GM21619 (cell line): ENCODE measurements at regions not wholly inside any gene's neighbourhood (a gene's known extent, or its start where the extent isn't known, plus 50 kb on each side); places are given as distances from the start of the nearest gene placed in this dataset.
"Not testable (repeated sequence)": the region's sequence is repeated elsewhere in the genome, so short reads cannot be mapped to it uniquely, and the experiment has no call there.

Experiments used
- ATAC-seq: cut with Tn5 transposase; IDR thresholded peaks from one replicate; pipeline ENCODE4 v1.9.1; 2021; ENCODE audit not compliant: unreplicated experiment

- ATAC-seq, result no peak
Observed at GRCh38 chr19:28465371-28466086, 747.4 kb downstream of the UQCRFS1 start.

GRCh38 chr19:28463493-28464053 lies 749.4 kb downstream of the UQCRFS1 start:
- no peak for ATAC-seq

GRCh38 chr19:28457620-28458019 lies 755.3 kb downstream of the UQCRFS1 start:
- no peak for ATAC-seq

- no peak for ATAC-seq
Observed at GRCh38 chr19:28456708-28457320, 756.1 kb downstream of the UQCRFS1 start.

GRCh38 chr19:28456252-28456651 lies 756.7 kb downstream of the UQCRFS1 start:
- no peak for ATAC-seq

- ATAC-seq, result no peak
Observed at GRCh38 chr19:28454083-28454482, 758.9 kb downstream of the UQCRFS1 start.

GRCh38 chr19:28453420-28453819 lies 759.5 kb downstream of the UQCRFS1 start:
- no peak for ATAC-seq

- ATAC-seq, result no peak
Observed at GRCh38 chr19:28449803-28450202, 763.1 kb downstream of the UQCRFS1 start.

GRCh38 chr19:28446511-28446910 lies 766.4 kb downstream of the UQCRFS1 start:
- ATAC-seq, result no peak

GRCh38 chr19:28445826-28446225 lies 767.1 kb downstream of the UQCRFS1 start:
- no peak for ATAC-seq

- ATAC-seq, result no peak
Observed at GRCh38 chr19:28444362-28444761, 768.6 kb downstream of the UQCRFS1 start.

- ATAC-seq, result no peak
Observed at GRCh38 chr19:28443361-28443760, 769.6 kb downstream of the UQCRFS1 start.

GRCh38 chr19:28437390-28438346 lies 775.3 kb downstream of the UQCRFS1 start:
- no peak for ATAC-seq

GRCh38 chr19:28436320-28436719 lies 776.6 kb downstream of the UQCRFS1 start:
- ATAC-seq, result no peak

- ATAC-seq, result no peak
Observed at GRCh38 chr19:28435551-28436271, 777.2 kb downstream of the UQCRFS1 start.

- not testable (repeated sequence) for ATAC-seq
Observed at GRCh38 chr19:28434794-28435193, 778.2 kb downstream of the UQCRFS1 start.

GRCh38 chr19:28434365-28434764 lies 778.6 kb downstream of the UQCRFS1 start:
- ATAC-seq, result not testable (repeated sequence)

- not testable (repeated sequence) for ATAC-seq
Observed at GRCh38 chr19:28433166-28433565, 779.8 kb downstream of the UQCRFS1 start.

- ATAC-seq, result no peak
Observed at GRCh38 chr19:28430214-28430613, 782.7 kb downstream of the UQCRFS1 start.

GRCh38 chr19:28429356-28429755 lies 783.6 kb downstream of the UQCRFS1 start:
- ATAC-seq, result no peak
